GM18508 (cell line): ENCODE measurements at regions not wholly inside any gene's neighbourhood (a gene's known extent, or its start where the extent isn't known, plus 50 kb on each side); places are given as distances from the start of the nearest gene placed in this dataset.

Source experiments
- ATAC-seq: cut with Tn5 transposase; IDR thresholded peaks from one replicate; pipeline ENCODE4 v1.9.1; 2021; ENCODE audit warnings: moderate number of reproducible peaks; ENCODE audit not compliant: insufficient read depth, unreplicated experiment

GRCh38 chr2:153110486-153110885 is 368.1 kb downstream of the RPRM start:
- no peak for ATAC-seq

GRCh38 chr2:153109793-153110192 is 368.8 kb downstream of the RPRM start:
- ATAC-seq, result no peak

GRCh38 chr2:153106802-153107477 is 371.6 kb downstream of the RPRM start:
- ATAC-seq, result no peak

- no peak for ATAC-seq
Measured at GRCh38 chr2:153105829-153106578, 372.6 kb downstream of the RPRM start.

DNA sequence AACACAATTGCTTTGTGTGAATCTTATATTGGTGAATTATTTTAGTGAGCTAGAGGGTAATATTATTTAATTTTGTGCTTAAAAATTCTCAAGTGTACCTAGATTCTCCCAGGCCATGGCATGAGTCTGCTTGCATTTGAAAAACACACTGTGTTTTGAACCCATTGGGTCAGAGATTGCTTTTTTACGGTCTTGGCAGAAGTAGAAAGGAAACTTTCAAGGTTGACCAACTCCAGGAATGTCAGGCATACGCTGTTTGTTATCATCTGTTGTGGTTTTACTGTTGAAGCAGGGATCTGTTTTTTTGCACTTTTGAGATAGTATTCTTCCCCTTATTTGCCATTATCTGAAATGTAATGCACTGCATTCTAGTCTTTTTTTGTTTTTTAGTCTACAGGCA is 377.4 kb downstream of the RPRM start:
- no peak for ATAC-seq

DNA sequence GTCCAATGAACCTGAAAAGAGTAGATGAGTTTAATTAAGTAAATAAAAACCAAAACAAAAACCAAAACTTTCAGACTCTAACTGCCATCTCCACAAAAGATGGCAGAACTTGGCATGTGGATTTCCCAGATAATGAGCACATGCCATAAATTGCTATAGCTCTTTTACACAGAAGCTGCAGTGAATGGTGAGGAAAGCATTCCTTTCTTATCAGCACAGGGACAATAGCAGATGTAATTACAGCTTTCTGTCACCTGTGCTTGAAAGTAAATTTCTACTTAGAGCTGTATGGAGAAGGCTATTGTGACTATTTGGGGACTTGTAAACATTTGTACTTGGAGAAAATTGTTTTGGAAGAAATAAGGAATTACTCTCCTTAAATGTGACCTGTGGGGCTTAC is 378.4 kb downstream of the RPRM start:
- no peak for ATAC-seq

- no peak for ATAC-seq
Measured at GRCh38 chr2:153098073-153098472, 379.7 kb downstream of the ARL6IP6 start.

DNA sequence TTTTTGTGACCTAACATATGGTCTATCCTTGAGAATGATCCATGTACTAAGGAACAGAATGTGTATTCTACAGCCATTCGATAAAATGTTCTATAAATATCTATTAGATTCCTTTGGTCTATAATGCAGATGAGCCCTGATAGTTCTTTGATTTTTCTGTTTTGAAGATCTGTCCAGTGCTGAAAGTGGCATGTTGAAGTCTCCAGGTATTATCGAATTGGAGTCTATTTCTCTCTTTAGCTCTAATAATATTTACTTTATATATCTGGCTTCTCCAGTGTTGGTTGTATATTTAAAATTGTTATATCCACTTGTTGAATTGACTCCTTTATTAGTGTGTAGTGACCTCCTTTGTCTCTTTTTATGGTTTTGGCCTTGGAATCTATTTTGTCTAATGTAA is 377.9 kb downstream of the ARL6IP6 start:
- no peak for ATAC-seq

DNA sequence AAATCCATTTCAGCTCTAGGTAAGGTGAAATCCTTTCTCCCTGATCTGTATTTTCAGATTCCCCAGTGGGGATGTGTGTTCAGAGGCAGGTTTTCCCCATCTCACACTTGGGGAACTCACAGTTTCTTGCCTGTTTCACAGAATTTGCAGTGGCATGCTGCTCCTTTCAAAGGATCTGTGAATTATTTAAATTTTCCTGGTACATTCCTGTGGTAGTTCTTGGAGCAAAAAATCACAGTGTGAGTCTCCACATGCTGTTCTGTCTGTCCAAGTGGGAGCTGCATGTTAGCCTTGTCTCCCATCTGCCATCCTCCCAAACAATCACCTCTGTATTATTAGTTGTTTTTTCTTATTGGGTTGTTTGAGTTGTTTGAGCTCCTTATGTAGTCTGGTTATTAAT is 372.9 kb downstream of the ARL6IP6 start:
- no peak for ATAC-seq

DNA sequence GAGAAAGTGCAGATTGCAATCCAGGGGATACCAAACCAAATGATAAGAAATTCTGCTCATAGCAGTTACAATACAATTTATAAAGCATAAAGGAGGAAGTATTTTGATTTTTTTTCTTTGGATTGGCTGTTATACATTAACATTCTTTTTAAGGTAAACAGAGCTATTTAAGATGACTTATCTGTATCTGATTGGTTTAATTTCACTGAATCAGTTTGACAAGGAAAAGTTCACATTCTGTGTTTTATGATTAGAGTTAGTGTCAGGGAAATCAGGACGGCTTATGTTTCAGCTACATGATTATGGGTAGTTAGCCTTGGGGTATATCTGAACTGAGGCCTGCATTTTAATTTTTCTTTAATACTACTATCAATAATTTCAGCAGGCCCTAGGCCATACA is 360.9 kb downstream of the ARL6IP6 start:
- no peak for ATAC-seq

- ATAC-seq, result no peak
Measured at GRCh38 chr2:153077311-153077710, 358.9 kb downstream of the ARL6IP6 start.

DNA sequence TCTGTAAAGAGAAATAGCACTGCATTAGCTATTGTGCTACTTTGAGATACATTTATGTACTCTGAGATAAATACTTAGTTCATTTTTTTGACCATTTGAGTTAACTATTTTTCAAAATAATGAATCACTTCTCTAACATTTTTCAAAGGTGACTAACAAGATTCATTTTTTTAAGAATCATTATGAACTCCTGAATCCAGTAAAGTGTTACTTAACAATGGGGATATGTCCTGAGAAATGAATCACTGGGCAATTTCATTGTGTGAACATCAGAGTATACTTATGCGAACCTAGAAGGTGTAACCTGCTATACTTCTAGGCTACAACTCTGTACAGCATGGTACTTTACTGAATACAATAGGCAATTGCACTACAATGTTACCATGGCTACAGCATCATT is 355.8 kb downstream of the ARL6IP6 start:
- ATAC-seq, result no peak

DNA sequence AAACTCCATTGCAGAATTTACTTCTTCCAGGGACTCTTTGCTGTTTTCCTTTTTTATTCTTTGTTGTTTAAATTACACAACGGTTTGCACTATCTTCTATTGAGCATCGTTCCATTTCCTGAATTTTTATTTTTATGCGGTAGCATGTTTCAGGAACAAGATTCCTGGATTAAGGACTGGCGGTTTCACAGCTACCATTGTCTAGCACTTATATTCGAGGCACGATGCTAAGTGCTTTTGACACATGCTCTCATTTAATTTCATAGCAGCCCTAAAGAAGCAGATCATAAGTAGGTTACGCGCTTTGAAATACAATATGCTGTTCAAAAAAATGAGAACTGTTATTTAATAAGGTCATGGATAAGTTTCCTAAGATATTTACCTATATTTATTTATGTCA is 354.4 kb downstream of the ARL6IP6 start:
- ATAC-seq, result no peak

DNA sequence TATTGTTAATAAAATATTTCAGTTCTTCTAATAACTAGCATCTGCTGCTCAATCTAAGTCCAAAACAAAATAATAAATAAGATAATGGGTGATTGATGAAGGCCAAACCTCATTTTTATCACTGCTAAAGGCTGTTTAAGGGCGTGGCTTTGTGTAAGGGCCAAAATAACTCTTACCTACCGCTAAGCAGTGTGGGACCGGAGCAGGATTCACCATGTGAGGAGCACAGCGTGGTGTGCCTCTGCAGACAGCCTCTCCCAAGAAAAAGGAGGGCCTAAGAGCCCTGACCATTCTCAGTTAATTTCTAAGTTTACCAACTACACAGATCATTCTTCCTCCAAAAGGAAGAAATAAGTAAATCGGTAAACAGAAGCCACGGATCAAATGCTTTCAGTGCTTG is 353.7 kb downstream of the ARL6IP6 start:
- ATAC-seq, result no peak

GRCh38 chr2:153071090-153071489 is 352.7 kb downstream of the ARL6IP6 start:
- no peak for ATAC-seq

GRCh38 chr2:153068915-153069314 is 350.5 kb downstream of the ARL6IP6 start:
- no peak for ATAC-seq

DNA sequence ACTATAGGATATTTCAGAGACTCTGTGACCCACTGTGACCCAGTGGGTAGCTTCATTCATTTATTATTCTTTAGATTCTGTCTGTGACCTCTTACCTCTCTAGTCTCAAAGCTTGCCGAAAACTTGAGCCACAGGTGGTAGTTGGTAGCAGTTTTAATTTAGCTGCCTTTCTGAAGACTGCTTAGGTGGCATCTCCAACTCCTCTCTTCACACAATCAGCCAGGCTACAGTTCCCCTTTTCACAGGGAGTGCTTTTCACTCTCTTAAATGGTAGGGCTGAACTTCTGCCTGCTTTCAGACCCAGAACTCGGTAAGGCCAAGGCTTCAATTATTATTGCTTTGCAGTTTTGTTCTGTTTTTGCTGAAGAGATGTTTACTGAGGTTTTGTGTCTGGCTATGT is 349.6 kb downstream of the ARL6IP6 start:
- ATAC-seq, result no peak

- no peak for ATAC-seq
Measured at GRCh38 chr2:153059338-153060052, 341.1 kb downstream of the ARL6IP6 start.

GRCh38 chr2:153057743-153058142 is 339.3 kb downstream of the ARL6IP6 start:
- no peak for ATAC-seq

- no peak for ATAC-seq
Measured at GRCh38 chr2:153055182-153055581, 336.8 kb downstream of the ARL6IP6 start.

DNA sequence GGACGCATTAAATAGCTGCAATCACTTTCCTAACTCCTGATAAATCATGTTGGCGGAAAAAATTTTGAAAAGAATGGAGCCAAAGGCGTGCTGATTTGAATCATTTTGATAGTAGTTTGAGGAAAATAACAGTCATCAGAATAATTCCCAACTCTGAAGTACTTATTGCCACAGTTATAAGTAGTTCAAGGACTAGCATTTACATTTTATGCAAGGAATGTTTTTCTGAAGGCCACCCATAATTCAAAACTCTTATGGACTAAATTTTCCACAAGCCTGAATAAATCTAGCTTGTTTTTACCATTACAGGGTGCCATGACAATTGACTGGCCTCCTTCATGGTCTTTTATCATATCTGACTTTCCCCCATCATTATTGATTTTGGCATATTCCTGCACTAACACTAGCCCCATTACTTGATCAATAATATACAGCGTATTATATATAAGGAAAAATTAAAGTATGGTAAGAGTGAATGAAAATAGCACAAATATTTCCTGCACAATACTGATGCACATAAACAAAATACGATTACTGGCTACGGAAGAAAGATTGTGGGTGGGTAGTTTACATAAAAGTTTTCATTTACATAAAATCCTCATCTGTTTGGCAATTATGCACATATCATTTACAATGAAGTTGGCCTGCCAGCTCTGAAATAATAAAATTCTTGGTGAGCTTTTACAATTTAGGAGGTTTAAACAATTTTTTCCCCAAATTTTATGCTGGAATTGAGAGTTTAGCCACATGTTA is 334.6 kb downstream of the ARL6IP6 start:
- no peak for ATAC-seq
